A673 (cell line): ENCODE measurements at regions not wholly inside any gene's neighbourhood (a gene's known extent, or its start where the extent isn't known, plus 50 kb on each side); places are given as distances from the start of the nearest gene placed in this dataset.

ENCODE experiments used
- EZH2 ChIP-seq: fragments of 200-600 bp; sonication (generic); IDR thresholded peaks from 2 replicates; pipeline ENCODE4 v1.6.1; 2017; ENCODE audit warnings: borderline replicate concordance, low read depth, mild to moderate bottlenecking, mixed read lengths, antibody characterized with exemption, low read length; ENCODE audit not compliant: poor library complexity, severe bottlenecking
- TF ChIP-seq, protein P1 (sequence below): fragments of 300-800, 200-600 bp; sonication (generic); conservative IDR thresholded peaks from 2 replicates; pipeline ENCODE4 v1.5.1; 2017; ENCODE audit warnings: low read depth, mild to moderate bottlenecking, antibody characterized with exemption, low read length, moderate library complexity, mixed read lengths

DNA sequence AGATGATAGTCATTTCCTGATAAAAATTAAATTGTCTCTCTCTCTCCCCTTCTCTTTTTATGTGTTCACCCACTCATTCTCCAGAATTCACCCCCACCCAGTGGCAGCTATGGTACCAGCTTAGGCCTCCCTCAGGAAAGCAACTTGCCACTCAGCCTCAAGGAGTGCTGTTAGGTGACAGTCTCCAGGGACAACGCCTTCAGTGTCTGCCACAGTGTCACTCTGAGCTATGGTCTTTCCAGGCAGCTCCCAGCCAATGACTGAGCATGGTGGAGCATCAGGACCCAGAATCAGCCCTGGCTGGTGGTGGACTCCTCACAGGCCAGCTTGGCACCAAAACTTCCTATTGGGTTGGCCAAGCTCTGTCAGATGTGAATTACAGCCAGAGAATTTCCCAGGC is 140.9 kb upstream of the PIK3R1 start:
- TF ChIP-seq, protein P1, sequence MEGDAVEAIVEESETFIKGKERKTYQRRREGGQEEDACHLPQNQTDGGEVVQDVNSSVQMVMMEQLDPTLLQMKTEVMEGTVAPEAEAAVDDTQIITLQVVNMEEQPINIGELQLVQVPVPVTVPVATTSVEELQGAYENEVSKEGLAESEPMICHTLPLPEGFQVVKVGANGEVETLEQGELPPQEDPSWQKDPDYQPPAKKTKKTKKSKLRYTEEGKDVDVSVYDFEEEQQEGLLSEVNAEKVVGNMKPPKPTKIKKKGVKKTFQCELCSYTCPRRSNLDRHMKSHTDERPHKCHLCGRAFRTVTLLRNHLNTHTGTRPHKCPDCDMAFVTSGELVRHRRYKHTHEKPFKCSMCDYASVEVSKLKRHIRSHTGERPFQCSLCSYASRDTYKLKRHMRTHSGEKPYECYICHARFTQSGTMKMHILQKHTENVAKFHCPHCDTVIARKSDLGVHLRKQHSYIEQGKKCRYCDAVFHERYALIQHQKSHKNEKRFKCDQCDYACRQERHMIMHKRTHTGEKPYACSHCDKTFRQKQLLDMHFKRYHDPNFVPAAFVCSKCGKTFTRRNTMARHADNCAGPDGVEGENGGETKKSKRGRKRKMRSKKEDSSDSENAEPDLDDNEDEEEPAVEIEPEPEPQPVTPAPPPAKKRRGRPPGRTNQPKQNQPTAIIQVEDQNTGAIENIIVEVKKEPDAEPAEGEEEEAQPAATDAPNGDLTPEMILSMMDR, result no peak
- no peak for TF ChIP-seq EZH2
